T-cell (primary cell): ENCODE measurements at regions not wholly inside any gene's neighbourhood (a gene's known extent, or its start where the extent isn't known, plus 50 kb on each side); places are given as distances from the start of the nearest gene placed in this dataset.

Source experiments
- ATAC-seq, 4 experiments: fragments of 200-7000 bp in 3 of 4; fragments of 150-1000 bp in 1 of 4; cut with Tn5 transposase; replicated peaks in 1 of 4; 1 replicate in 3 of 4; 2 replicates in 1 of 4; pipeline ENCODE4 v1.10.0; 2021; ENCODE audit warnings: moderate library complexity in 3 of 4, mild to moderate bottlenecking in 2 of 4, moderate number of reproducible peaks in 1 of 4
- CTCF ChIA-PET, 2 donors: fragments of 300-600 bp; sonication (Branson Sonifier 250); formaldehyde crosslinking; loops; one replicate each; lab custom pipeline; 2022; ENCODE audit warnings: antibody characterized with exemption in 2 of 2; lab: Charles Lee
- POLR2A ChIA-PET, 2 donors: fragments of 300-600 bp; sonication (Branson Sonifier 250); formaldehyde crosslinking; loops; one replicate each; lab custom pipeline; 2022; ENCODE audit warnings: antibody characterized with exemption in 2 of 2; lab: Charles Lee
- DNase-seq, 35 experiments: peaks; one replicate each; pipeline versions ENCODE4 v3.0.0 to v3.0.0-alpha.2; 2013 to 2023
- H3K27ac ChIP-seq: one replicate; pipeline ENCODE4 v1.5.1; 2013; ENCODE audit warnings: low read length
- H3K27me3 ChIP-seq, 2 experiments: replicated peaks in 1 of 2; 1 replicate in 1 of 2; 2 replicates in 1 of 2; pipeline versions ENCODE4 v1.6.1 to v1.7.0; 2013; ENCODE audit warnings: low read length in 1 of 2, mixed read lengths in 1 of 2; ENCODE audit not compliant: control insufficient read depth in 2 of 2, insufficient read depth in 2 of 2; ENCODE audit errors: extremely low read depth in 1 of 2
- H3K36me3 ChIP-seq, 2 donors: 1 replicate in 1 of 2; 2 replicates in 1 of 2; pipeline versions ENCODE4 v1.6.1 to v1.7.0; 2013; ENCODE audit warnings: low read length in 1 of 2; ENCODE audit not compliant: control insufficient read depth in 2 of 2, insufficient read depth in 1 of 2; ENCODE audit errors: extremely low read depth in 1 of 2
- H3K4me1 ChIP-seq, 2 experiments: 1 replicate in 1 of 2; 2 replicates in 1 of 2; pipeline versions ENCODE4 v1.6.1 to v1.7.0; 2013; ENCODE audit warnings: low read length in 2 of 2, mixed read lengths in 1 of 2; ENCODE audit not compliant: insufficient read depth in 2 of 2, control insufficient read depth in 1 of 2; ENCODE audit errors: extremely low read depth in 1 of 2
- H3K4me3 ChIP-seq, 2 donors: 1 replicate in 1 of 2; 2 replicates in 1 of 2; pipeline versions ENCODE4 v1.5.1 to v1.7.0; 2013; ENCODE audit warnings: mild to moderate bottlenecking in 2 of 2, low read length in 1 of 2, moderate library complexity in 1 of 2; ENCODE audit not compliant: control insufficient read depth in 1 of 2; ENCODE audit errors: extremely low read depth in 1 of 2
- H3K9me3 ChIP-seq: 2 replicates; pipeline ENCODE4 v1.7.0; 2013
- H3K27ac Mint-ChIP-seq, 2 donors: one replicate each; pipeline ENCODE4 v1.8.0; 2020 to 2021; ENCODE audit warnings: mild to moderate bottlenecking in 2 of 2, mixed read lengths in 2 of 2
- H3K27me3 Mint-ChIP-seq, 2 donors: one replicate each; pipeline ENCODE4 v1.8.0; 2021 to 2022; ENCODE audit warnings: mixed read lengths in 2 of 2
- H3K36me3 Mint-ChIP-seq: one replicate; pipeline ENCODE4 v1.8.0; 2021; ENCODE audit warnings: mixed read lengths
- H3K4me1 Mint-ChIP-seq, 3 donors: one replicate each; pipeline ENCODE4 v1.8.0; 2020 to 2022; ENCODE audit warnings: mixed read lengths in 3 of 3, mild to moderate bottlenecking in 1 of 3
- H3K4me3 Mint-ChIP-seq, 3 donors: one replicate each; pipeline ENCODE4 v1.8.0; 2020 to 2022; ENCODE audit warnings: mild to moderate bottlenecking in 3 of 3, mixed read lengths in 3 of 3, moderate library complexity in 3 of 3
- H3K9me3 Mint-ChIP-seq, 3 donors: one replicate each; pipeline ENCODE4 v1.8.0; 2020 to 2022; ENCODE audit warnings: mixed read lengths in 3 of 3
- WGBS: methylation state at CpG from one replicate; pipeline ENCODE4 v1.1.5; 2013; ENCODE audit warnings: missing lambda C conversion rate; ENCODE audit not compliant: insufficient coverage; 5-methylcytosine and 5-hydroxymethylcytosine counted together

DNA sequence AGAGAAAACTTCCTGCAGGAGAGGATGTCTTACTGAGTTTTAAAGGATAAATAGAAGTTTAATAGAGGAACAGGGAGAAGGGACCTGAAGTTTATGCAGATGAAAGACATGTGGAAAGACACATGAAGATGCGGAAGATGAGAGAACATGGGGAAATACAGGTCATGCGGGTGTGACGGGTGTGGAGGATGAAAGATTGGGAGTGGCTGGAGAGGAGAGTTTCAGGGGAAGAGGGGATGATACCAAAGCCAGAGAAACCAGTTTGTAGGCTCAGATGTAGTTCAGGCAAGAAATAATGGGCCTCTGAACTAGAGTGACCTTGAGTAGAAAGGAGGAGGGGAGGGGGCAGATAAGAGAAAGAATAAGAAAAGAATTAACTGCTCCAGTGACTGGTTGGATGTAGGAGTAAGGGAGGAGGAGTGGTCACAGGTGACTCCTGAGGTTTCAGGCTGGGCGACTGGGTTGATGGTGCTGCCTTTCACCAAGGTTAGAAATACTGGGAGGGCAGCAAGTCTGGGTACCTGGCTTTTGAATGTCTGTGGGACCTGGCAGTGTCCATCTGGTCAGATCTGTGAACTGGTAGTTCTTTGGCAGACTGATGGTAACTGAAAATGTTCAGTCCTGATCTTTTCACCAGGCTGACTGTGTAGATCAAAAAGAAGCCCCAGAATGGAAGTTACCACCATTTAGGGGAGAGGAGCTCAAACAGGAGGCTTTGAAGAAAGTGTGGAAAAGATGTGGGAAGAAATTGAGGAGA, 69.4 kb downstream of the TET3 start:
- WGBS, result 92% methylated on average over 4 of the region's 4 CpGs
- peaks cover 15 to 16% of the 10 kb centered on the region in 2 experiments for H3K4me1 ChIP-seq
- H3K27ac ChIP-seq, result no peak overlapping the region
- H3K27ac Mint-ChIP-seq, result peak overlapping the region; percentile 83 to 85
- peaks cover 15% of the 10 kb centered on the region for H3K36me3 Mint-ChIP-seq
- peaks cover 0 to 8% of the 10 kb centered on the region in 2 donors for H3K36me3 ChIP-seq
- H3K4me1 Mint-ChIP-seq, result peaks cover 41 to 62% (median 43%) of the 10 kb centered on the region in 3 donors
- no peaks in the 10 kb centered on the region for H3K9me3 ChIP-seq
- no peaks in the 10 kb centered on the region for H3K27me3 ChIP-seq
- ATAC-seq (no peak), DNase-seq (no peak)
- POLR2A ChIA-PET, result no interaction called here
- no peak overlapping the region for H3K4me3 ChIP-seq
- CTCF ChIA-PET, result interaction anchor here in 1 of 2 donors (1.0 kb wide), 1 partner anchor 115 kb away, joined by 3 read pairs; no protein-coding TSS in a partner anchor
- peak overlapping the region in 2 of 3 donors; percentile 35 to 70 for H3K4me3 Mint-ChIP-seq
- H3K9me3 Mint-ChIP-seq, result no peaks in the 10 kb centered on the region
- H3K27me3 Mint-ChIP-seq, result no peaks in the 10 kb centered on the region

DNA sequence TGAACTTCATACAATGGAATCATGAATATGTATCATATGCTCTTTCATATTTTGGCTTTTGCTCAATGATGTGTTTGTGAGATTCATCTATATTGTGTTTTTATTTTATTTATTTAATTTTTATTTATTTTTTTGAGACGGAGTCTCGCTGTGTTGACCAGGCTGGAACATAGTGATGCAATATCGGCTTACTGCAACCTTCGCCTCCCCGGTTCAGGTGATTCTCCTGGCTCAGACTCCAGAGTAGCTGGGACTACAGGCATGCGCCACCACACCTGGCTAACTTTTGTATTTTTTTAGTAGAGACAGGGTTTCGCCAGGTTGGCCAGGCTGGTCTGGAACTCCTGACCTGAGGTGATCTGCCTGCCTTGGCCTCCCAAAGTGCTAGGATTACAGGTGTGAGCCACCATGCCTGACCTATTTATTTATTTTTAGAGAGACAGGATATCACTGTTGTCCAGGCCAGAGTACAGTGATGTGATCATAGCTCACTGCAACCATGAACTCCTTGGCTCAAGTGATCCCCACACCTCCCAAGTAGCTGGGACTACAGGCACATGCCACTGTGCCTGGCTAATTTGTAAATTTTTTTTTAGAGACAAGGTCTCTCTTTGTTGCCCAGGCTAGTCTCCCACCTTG, 74.5 kb downstream of the TET3 start:
- DNase-seq (no peak), ATAC-seq (no peak)
- no peaks in the 10 kb centered on the region for H3K27me3 ChIP-seq
- no peak overlapping the region for H3K27ac ChIP-seq
- no peak overlapping the region for H3K4me3 Mint-ChIP-seq
- H3K36me3 ChIP-seq, result peaks cover 0 to 9% of the 10 kb centered on the region in 2 donors
- H3K27me3 Mint-ChIP-seq, result no peaks in the 10 kb centered on the region
- POLR2A ChIA-PET, result interaction anchor here in 1 of 2 donors (0.6 kb wide), 1 partner anchor 60 kb away, joined by 3 read pairs; no protein-coding TSS in a partner anchor
- peaks cover 22% of the 10 kb centered on the region for H3K36me3 Mint-ChIP-seq
- peaks cover 14 to 29% (median 20%) of the 10 kb centered on the region in 3 donors for H3K4me1 Mint-ChIP-seq
- CTCF ChIA-PET, result no interaction called here
- no peaks in the 10 kb centered on the region for H3K9me3 Mint-ChIP-seq
- no peaks in the 10 kb centered on the region for H3K9me3 ChIP-seq
- H3K27ac Mint-ChIP-seq, result no peak overlapping the region
- WGBS, result 97% methylated on average over 7 of the region's 7 CpGs
- no peak overlapping the region for H3K4me3 ChIP-seq
- peaks cover under 1 to 1% of the 10 kb centered on the region in 2 experiments for H3K4me1 ChIP-seq

DNA sequence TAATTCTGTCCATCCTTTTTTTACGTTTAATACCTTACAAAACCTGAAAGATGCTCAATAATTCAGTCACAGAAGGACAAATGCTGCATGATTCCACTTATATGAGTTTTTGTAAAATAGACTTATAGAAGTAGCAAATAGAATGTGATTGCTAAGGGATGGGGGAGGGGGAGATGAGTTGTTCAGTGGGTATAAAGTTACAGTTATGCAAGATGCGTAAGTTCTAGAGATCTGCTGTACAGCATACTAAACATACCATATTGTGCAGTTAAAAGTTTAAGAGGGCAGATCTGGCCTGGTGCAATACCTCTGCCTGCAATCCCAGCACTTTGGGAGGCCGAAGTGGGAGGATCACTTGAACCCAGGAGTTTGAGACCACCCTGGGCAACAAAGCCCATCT, 78.8 kb downstream of the TET3 start:
- no peaks in the 10 kb centered on the region for H3K9me3 Mint-ChIP-seq
- POLR2A ChIA-PET, result interaction anchor here in 1 of 2 donors (0.7 kb wide), 1 partner anchor 58 kb away, joined by 5 read pairs; no protein-coding TSS in a partner anchor
- Histone ChIP-seq H3K27me3 (no peaks in the 10 kb centered on the region), H3K4me3 (no peak overlapping the region), H3K36me3 (peaks cover 2% of the 10 kb centered on the region in 2 donors), H3K27ac (no peak overlapping the region), H3K9me3 (no peaks in the 10 kb centered on the region), H3K4me1 (no peaks in the 10 kb centered on the region)
- no CpG with 5 or more reads among the region's 3 CpGs for WGBS
- no peaks in the 10 kb centered on the region for H3K27me3 Mint-ChIP-seq
- peaks cover 23 to 38% (median 28%) of the 10 kb centered on the region in 3 donors for H3K4me1 Mint-ChIP-seq
- no peak overlapping the region for H3K27ac Mint-ChIP-seq
- peaks cover 19% of the 10 kb centered on the region for H3K36me3 Mint-ChIP-seq
- CTCF ChIA-PET, result interaction anchor here in 1 of 2 donors (0.6 kb wide), 1 partner anchor 50 kb away, joined by 3 read pairs; no protein-coding TSS in a partner anchor
- H3K4me3 Mint-ChIP-seq, result no peak overlapping the region
- DNase-seq, result no peak
- no peak for ATAC-seq

DNA sequence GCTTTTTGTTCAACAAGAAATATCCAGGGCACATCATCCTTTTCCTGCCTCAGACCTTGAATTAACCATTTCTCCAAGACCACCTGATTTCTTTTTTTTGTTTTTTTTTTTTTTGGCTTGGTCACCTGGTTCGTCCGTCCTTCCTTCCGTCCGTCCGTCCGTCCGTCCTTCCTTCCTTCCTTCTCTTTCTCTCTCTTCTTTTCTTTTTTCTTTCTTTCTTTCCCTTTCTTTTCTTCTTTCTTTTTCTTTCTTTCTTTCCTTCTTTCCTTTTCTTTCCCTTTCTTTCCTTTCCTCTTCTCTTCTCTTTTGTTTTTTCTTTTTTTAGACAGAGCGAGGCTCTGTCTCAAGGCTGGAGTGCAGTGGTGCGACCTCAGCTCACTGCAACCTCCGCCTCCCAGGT, 80.7 kb downstream of the TET3 start:
- Mint-ChIP-seq H3K9me3 (no peaks in the 10 kb centered on the region), H3K36me3 (peaks cover 19% of the 10 kb centered on the region), H3K4me1 (peaks cover 23 to 32% (median 29%) of the 10 kb centered on the region in 3 donors), H3K27me3 (no peaks in the 10 kb centered on the region), H3K4me3 (no peak overlapping the region), H3K27ac (no peak overlapping the region)
- WGBS, result 100% methylated on average over 10 of the region's 10 CpGs
- CTCF ChIA-PET, result interaction anchor here (0.7 to 1.1 kb wide), 2 partner anchors 9 to 27 kb away, joined by 3 to 5 read pairs; no protein-coding TSS in a partner anchor
- Histone ChIP-seq H3K27ac (no peak overlapping the region), H3K4me1 (no peaks in the 10 kb centered on the region), H3K4me3 (no peak overlapping the region), H3K9me3 (no peaks in the 10 kb centered on the region), H3K27me3 (no peaks in the 10 kb centered on the region), H3K36me3 (peaks cover 2 to 6% of the 10 kb centered on the region in 2 donors)
- DNase-seq (no peak), ATAC-seq (no peak)
- POLR2A ChIA-PET, result interaction anchor here in 1 of 2 donors (0.9 kb wide), 1 partner anchor 452 kb away, joined by 4 read pairs; no protein-coding TSS in a partner anchor

DNA sequence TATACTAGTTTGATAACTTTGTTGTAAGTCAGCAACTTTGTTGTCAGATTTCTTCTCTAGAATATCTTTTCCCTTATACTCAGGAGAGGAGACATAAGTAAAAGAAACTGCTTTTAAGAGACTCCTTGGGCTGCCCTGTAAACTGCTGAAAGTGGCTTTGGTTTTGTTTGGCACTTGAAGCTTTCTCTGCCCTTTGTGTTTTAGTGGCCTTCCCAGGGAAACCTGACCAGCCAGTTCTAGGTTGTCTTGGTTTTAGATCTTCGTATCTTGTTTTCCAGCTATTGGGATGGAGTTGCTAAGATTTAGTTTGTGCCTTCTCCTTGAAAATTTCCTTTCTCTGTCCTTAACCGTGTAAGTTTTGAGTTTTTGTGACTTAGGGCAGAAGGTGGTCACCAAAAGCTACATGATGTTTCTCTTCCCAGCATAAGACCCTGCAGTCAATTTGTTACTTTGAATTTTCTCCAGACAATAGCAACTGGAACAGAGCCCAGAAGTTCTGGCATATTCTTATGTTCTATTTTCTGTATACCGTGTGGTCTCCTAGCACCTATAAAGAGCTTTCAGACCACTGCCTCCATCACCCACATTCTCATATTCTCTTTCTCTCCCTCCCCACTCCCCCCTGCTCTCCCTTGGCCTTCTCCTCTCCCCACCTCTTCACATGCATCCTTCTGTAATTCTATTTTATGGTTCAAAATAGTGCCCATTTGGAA, 81.1 kb downstream of the BOLA3 start:
- DNase-seq, result no peak
- peaks cover 2 to 6% of the 10 kb centered on the region in 2 donors for H3K36me3 ChIP-seq
- no peaks in the 10 kb centered on the region for H3K4me1 ChIP-seq
- no peaks in the 10 kb centered on the region for H3K27me3 ChIP-seq
- Mint-ChIP-seq H3K9me3 (no peaks in the 10 kb centered on the region), H3K27ac (peak overlapping the region in 1 of 2 donors; percentile 13), H3K4me3 (no peak overlapping the region), H3K4me1 (peaks cover 24 to 32% (median 32%) of the 10 kb centered on the region in 3 donors), H3K36me3 (peaks cover 20% of the 10 kb centered on the region), H3K27me3 (no peaks in the 10 kb centered on the region)
- no peaks in the 10 kb centered on the region for H3K9me3 ChIP-seq
- ChIA-PET POLR2A (no interaction called here), CTCF (interaction anchor here in 1 of 2 donors (1.1 kb wide), 1 partner anchor 10 kb away, joined by 3 read pairs; no protein-coding TSS in a partner anchor)
- H3K4me3 ChIP-seq, result no peak overlapping the region
- ATAC-seq, result no peak
- WGBS, result 89% methylated on average over 1 of the region's 3 CpGs
- no peak overlapping the region for H3K27ac ChIP-seq

DNA sequence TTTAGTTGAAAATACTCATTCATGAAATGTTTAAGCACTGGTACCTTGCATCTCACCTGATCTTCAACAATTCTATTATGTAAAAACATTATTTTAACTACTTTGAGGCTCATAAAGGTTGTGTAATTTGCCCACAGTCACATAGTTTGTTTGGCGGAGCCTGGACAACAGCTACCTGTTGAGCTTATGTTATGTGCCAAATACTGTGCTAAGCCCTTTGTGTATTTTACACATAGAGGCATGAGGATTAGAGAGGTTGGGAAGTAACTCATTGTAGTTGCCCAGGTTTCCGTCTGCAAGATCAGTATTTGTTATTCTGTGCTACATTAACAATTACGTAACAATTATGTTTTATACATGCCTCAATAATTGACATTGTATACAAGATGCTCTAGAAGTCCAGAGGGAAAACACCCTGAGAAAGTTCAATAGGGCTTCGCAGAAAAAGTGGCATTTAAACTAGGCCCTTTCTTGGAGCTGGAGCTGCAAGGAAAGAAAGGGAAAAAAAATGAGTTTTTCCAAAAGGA, 80.4 kb downstream of the BOLA3 start:
- Histone ChIP-seq H3K9me3 (no peaks in the 10 kb centered on the region), H3K4me1 (no peaks in the 10 kb centered on the region), H3K4me3 (no peak overlapping the region), H3K27ac (no peak overlapping the region), H3K27me3 (no peaks in the 10 kb centered on the region), H3K36me3 (peaks cover 2 to 6% of the 10 kb centered on the region in 2 donors)
- Mint-ChIP-seq H3K4me1 (peaks cover 28 to 35% (median 32%) of the 10 kb centered on the region in 3 donors), H3K9me3 (no peaks in the 10 kb centered on the region), H3K36me3 (peaks cover 24% of the 10 kb centered on the region), H3K27me3 (no peaks in the 10 kb centered on the region), H3K4me3 (no peak overlapping the region), H3K27ac (no peak overlapping the region)
- CTCF ChIA-PET, result no interaction called here
- POLR2A ChIA-PET, result no interaction called here
- no peak for ATAC-seq
- WGBS, result 100% methylated on average over 2 of the region's 4 CpGs
- DNase-seq, result no peak
